H9 (cell line): ENCODE measurements at regions not wholly inside any gene's neighbourhood (a gene's known extent, or its start where the extent isn't known, plus 50 kb on each side); places are given as distances from the start of the nearest gene placed in this dataset.

Experiments used
- DNase-seq: peaks from one replicate; pipeline ENCODE4 v3.0.0-alpha.2; 2017
- H2AFZ ChIP-seq: one replicate; pipeline ENCODE4 v1.6.1; 2013; ENCODE audit warnings: mild to moderate bottlenecking, low read length, control low read depth, moderate library complexity
- H2AK5ac ChIP-seq: 2 replicates; pipeline ENCODE4 v1.6.1; 2013; ENCODE audit warnings: low read length, control low read depth, mixed read lengths; ENCODE audit not compliant: insufficient read length
- H2BK120ac ChIP-seq: one replicate; pipeline ENCODE4 v1.6.1; 2013; ENCODE audit warnings: low read depth, mild to moderate bottlenecking, low read length, control low read depth, inconsistent platforms; ENCODE audit not compliant: poor library complexity, severe bottlenecking
- H2BK12ac ChIP-seq: 2 replicates; pipeline ENCODE4 v1.6.1; 2013; ENCODE audit warnings: low read length, control low read depth, mixed read lengths, low read depth; ENCODE audit not compliant: insufficient read length
- H2BK15ac ChIP-seq: 2 replicates; pipeline ENCODE4 v1.6.1; 2013; ENCODE audit warnings: low read depth, low read length, control low read depth
- H2BK20ac ChIP-seq: one replicate; pipeline ENCODE4 v1.6.1; 2013; ENCODE audit warnings: low read depth, mild to moderate bottlenecking, low read length, control low read depth, inconsistent platforms; ENCODE audit not compliant: poor library complexity, severe bottlenecking
- H2BK5ac ChIP-seq: 2 replicates; pipeline ENCODE4 v1.6.1; 2013; ENCODE audit warnings: low read length, control low read depth, mixed read lengths; ENCODE audit not compliant: insufficient read length
- H3K14ac ChIP-seq: 2 replicates; pipeline ENCODE4 v1.6.1; 2013; ENCODE audit warnings: low read length, control low read depth; ENCODE audit not compliant: insufficient read depth
- H3K18ac ChIP-seq: 2 replicates; pipeline ENCODE4 v1.6.1; 2013; ENCODE audit warnings: low read depth, mild to moderate bottlenecking, mixed read lengths, low read length, control low read depth; ENCODE audit not compliant: insufficient read length
- H3K23ac ChIP-seq: 2 replicates; pipeline ENCODE4 v1.6.1; 2013; ENCODE audit warnings: low read length, control low read depth, mixed read lengths, low read depth; ENCODE audit not compliant: insufficient read length
- H3K23me2 ChIP-seq: 2 replicates; pipeline ENCODE4 v1.6.1; 2013; ENCODE audit warnings: low read depth, mild to moderate bottlenecking, mixed read lengths, low read length, control low read depth; ENCODE audit not compliant: insufficient read length, poor library complexity, severe bottlenecking
- H3K27ac ChIP-seq: 2 replicates; pipeline ENCODE4 v1.5.1; 2013; ENCODE audit warnings: low read length, control low read depth, mixed read lengths, low read depth; ENCODE audit not compliant: insufficient read length
- H3K27me3 ChIP-seq: 2 replicates; pipeline ENCODE4 v1.6.1; 2013; ENCODE audit warnings: low read length, control low read depth, inconsistent platforms; ENCODE audit not compliant: insufficient read depth
- H3K4ac ChIP-seq: 2 replicates; pipeline ENCODE4 v1.6.1; 2013; ENCODE audit warnings: low read depth, mild to moderate bottlenecking, control low read depth, inconsistent platforms, low read length, moderate library complexity
- H3K4me1 ChIP-seq: 2 replicates; pipeline ENCODE4 v1.6.1; 2013; ENCODE audit warnings: low read length, control low read depth, inconsistent platforms; ENCODE audit not compliant: insufficient read depth
- H3K4me2 ChIP-seq: 2 replicates; pipeline ENCODE4 v1.6.1; 2013; ENCODE audit warnings: low read length, control low read depth, mixed read lengths; ENCODE audit not compliant: insufficient read length, insufficient read depth
- H3K56ac ChIP-seq: 2 replicates; pipeline ENCODE4 v1.6.1; 2013; ENCODE audit warnings: low read depth, mild to moderate bottlenecking, mixed read lengths, low read length, control low read depth; ENCODE audit not compliant: insufficient read length
- H3K79me1 ChIP-seq: 2 replicates; pipeline ENCODE4 v1.6.1; 2013; ENCODE audit warnings: low read depth, mild to moderate bottlenecking, moderate library complexity, low read length, control low read depth, inconsistent platforms; ENCODE audit not compliant: insufficient read depth, poor library complexity, severe bottlenecking
- H3K79me2 ChIP-seq: 2 replicates; pipeline ENCODE4 v1.6.1; 2013; ENCODE audit warnings: low read length, control low read depth, inconsistent platforms; ENCODE audit not compliant: insufficient read depth
- H3K9ac ChIP-seq: 2 replicates; pipeline ENCODE4 v1.6.1; 2013; ENCODE audit warnings: low read length, control low read depth, mixed read lengths; ENCODE audit not compliant: insufficient read length; ENCODE audit errors: extremely low read depth
- H3K9me3 ChIP-seq: one replicate; pipeline ENCODE4 v1.6.1; 2013; ENCODE audit warnings: low read depth, low read length, inconsistent platforms; ENCODE audit not compliant: control insufficient read depth
- H3T11ph ChIP-seq: one replicate; pipeline ENCODE4 v1.6.1; 2013; ENCODE audit warnings: mild to moderate bottlenecking, low read length, control low read depth, inconsistent platforms
- H4K20me1 ChIP-seq: one replicate; pipeline ENCODE4 v1.6.1; 2013; ENCODE audit not compliant: control insufficient read depth, insufficient read length, insufficient read depth
- H4K5ac ChIP-seq: 2 replicates; pipeline ENCODE4 v1.6.1; 2013; ENCODE audit warnings: low read depth, mild to moderate bottlenecking, mixed read lengths, low read length, control low read depth; ENCODE audit not compliant: insufficient read length
- H4K8ac ChIP-seq: replicated peaks from 2 replicates; pipeline ENCODE4 v1.6.1; 2013; ENCODE audit warnings: low read length, control low read depth, mixed read lengths, low read depth; ENCODE audit not compliant: insufficient read length
- H4K91ac ChIP-seq: 2 replicates; pipeline ENCODE4 v1.6.1; 2013; ENCODE audit warnings: low read depth, mild to moderate bottlenecking, moderate library complexity, mixed read lengths, low read length, control low read depth; ENCODE audit not compliant: insufficient read length
- H3K27ac Mint-ChIP-seq, 3 experiments: 2 replicates in 2 of 3; 3 replicates in 1 of 3; pipeline ENCODE4 v1.8.0; 2020 to 2021; ENCODE audit warnings: mixed read lengths in 3 of 3, mild to moderate bottlenecking in 1 of 3, moderate library complexity in 1 of 3
- H3K27me3 Mint-ChIP-seq: 2 replicates; pipeline ENCODE4 v1.8.0; 2021; ENCODE audit warnings: low read depth, mild to moderate bottlenecking, moderate library complexity, mixed read lengths
- H3K36me3 Mint-ChIP-seq, 3 experiments: 2 replicates in 2 of 3; 3 replicates in 1 of 3; pipeline ENCODE4 v1.8.0; 2020 to 2021; ENCODE audit warnings: low read depth in 3 of 3, mixed read lengths in 3 of 3; ENCODE audit not compliant: insufficient read depth in 1 of 3
- H3K4me1 Mint-ChIP-seq, 2 experiments: 2 replicates each; pipeline ENCODE4 v1.8.0; 2020; ENCODE audit warnings: mixed read lengths in 2 of 2
- H3K4me3 Mint-ChIP-seq, 2 experiments: 2 replicates in 1 of 2; 3 replicates in 1 of 2; pipeline ENCODE4 v1.8.0; 2020 to 2021; ENCODE audit warnings: mild to moderate bottlenecking in 2 of 2, mixed read lengths in 2 of 2, moderate library complexity in 1 of 2
- H3K9me3 Mint-ChIP-seq, 2 experiments: 2 replicates in 1 of 2; 3 replicates in 1 of 2; pipeline ENCODE4 v1.8.0; 2020; ENCODE audit warnings: mild to moderate bottlenecking in 2 of 2, mixed read lengths in 2 of 2, moderate library complexity in 1 of 2
- CTCF ChIP-seq: fragments of 200-600 bp; sonication (generic); conservative IDR thresholded peaks from 3 replicates; pipeline ENCODE4 v1.8.0; 2021; ENCODE audit warnings: antibody characterized with exemption, mild to moderate bottlenecking
- WGBS: extraction: QIAGEN DNeasy Blood & Tissue Kit; methylation state at CpG from one replicate; pipeline ENCODE4 v1.1.7; 2013; ENCODE audit warnings: missing lambda C conversion rate, low lambda C conversion rate, mixed read lengths; ENCODE audit not compliant: insufficient read length; ENCODE audit errors: extremely low coverage; 5-methylcytosine and 5-hydroxymethylcytosine counted together

GRCh38 chr13:103815619-103816018 lies 749.4 kb upstream of the SLC10A2 start:
- Mint-ChIP-seq H3K9me3 (peaks cover 2 to 15% of the 10 kb centered on the region in 2 experiments; a peak in 4 of 5 replicates), H3K4me3 (no peak overlapping the region), H3K27ac (no peak overlapping the region), H3K4me1 (no peaks in the 10 kb centered on the region), H3K27me3 (no peaks in the 10 kb centered on the region), H3K36me3 (peaks cover 5 to 10% (median 9%) of the 10 kb centered on the region in 3 experiments; a peak in 5 of 7 replicates)
- Histone ChIP-seq H2BK12ac (no peak overlapping the region), H4K20me1 (no peaks in the 10 kb centered on the region), H3K4me1 (no peaks in the 10 kb centered on the region), H4K8ac (no peak overlapping the region), H3K9me3 (no peaks in the 10 kb centered on the region), H3K56ac (no peak overlapping the region), H2BK15ac (no peak overlapping the region), H2BK5ac (no peak overlapping the region), H3K9ac (no peak overlapping the region), H3K79me2 (no peaks in the 10 kb centered on the region), H2BK20ac (no peak overlapping the region), H3K23ac (no peak overlapping the region), H2AFZ (no peak overlapping the region), H4K91ac (no peak overlapping the region), H3K14ac (no peak overlapping the region), H3K27me3 (no peaks in the 10 kb centered on the region), H3K79me1 (no peaks in the 10 kb centered on the region), H2AK5ac (no peak overlapping the region), H2BK120ac (no peak overlapping the region), H3K18ac (no peak overlapping the region), H3T11ph (no peak overlapping the region), H3K27ac (no peak overlapping the region), H3K4me2 (no peak overlapping the region), H4K5ac (no peak overlapping the region), H3K23me2 (no peaks in the 10 kb centered on the region), H3K4ac (no peak overlapping the region)
- no CpG with 5 or more reads among the region's 4 CpGs for WGBS
- no peak for DNase-seq
- TF ChIP-seq CTCF, result no peak
